CD4-positive, alpha-beta T cell treated with Interferon gamma for 1 hour (primary cell): ENCODE measurements at regions not wholly inside any gene's neighbourhood (a gene's known extent, or its start where the extent isn't known, plus 50 kb on each side); places are given as distances from the start of the nearest gene placed in this dataset.

Experiments used
- DNase-seq: peaks from one replicate; pipeline ENCODE4 v3.0.0-alpha.2; 2020

DNA sequence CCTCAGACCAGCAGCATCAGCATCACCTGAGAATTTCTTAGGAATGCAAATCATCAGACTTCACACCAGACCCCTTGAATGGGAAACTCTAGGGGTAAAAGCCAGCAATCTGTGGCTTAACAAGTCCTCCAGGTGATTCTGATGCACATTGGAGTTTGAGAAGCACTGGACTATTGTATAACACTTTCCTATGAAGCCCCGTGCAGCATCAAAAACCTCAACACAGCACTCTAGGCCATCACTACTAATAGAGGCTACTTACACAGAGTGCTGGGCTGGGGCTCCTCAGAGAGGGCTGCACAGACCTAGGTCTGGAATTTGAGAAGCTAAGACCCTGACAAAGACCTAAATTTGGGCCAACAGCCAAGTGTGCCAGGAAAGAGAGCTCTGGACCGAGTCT, 95.7 kb upstream of the ARAP3 start:
- DNase-seq = no peak

DNA sequence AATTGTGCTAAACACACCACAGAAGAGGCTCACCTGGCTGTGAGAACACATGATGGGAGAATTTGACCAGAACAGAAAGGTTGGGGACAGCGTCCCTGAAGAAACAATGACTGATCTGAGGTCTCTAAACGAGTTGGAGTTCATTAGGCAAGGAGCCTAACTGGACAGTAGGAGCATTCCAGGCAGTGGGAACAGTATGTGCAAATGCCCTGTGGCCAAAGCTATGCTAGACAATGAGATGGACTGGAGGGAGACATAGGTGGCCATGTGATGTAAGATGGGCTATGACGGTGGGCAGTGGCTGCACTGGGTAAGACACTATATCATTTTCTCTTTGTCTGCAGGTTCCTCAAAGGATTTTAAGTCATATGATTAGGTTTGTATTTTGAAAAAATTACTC, 95.1 kb upstream of the ARAP3 start:
- no peak for DNase-seq

DNA sequence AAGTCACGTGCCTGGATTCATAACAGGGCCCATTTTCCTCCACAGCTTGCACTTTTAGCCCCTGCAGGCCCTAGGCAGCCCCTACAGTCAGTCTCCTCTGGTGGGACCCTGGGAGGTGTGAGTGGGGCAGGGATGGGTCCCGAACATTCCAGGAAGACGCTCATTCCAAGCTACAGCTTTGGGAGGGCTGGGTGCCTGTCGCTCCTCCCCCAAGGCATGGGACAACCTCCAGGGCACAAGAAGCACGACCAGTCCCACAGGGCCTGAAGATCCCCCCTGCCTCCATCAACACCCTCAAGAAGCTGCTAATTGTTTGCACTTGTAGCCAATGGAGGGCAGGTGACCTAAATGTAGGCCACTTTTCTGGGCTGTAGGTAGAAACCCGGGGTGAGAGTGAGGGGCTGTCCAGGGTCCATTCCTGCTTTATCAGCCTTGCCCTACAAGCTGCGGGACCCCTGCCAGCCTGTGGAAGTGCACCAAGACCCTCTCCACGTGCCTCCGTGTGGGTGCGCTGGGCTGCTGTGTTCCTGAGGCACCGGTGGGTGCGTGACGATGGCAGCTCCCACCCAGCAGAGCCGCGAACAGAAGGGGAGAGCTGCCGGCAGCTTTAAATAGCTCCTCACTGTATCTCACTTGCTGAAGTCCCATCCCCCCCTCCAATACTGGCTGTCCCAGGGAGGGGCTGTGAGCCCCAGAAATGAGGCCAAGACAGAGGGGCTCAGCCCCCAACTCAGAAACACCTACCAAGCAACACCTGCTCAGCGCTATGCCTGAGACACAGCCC, 91.9 kb upstream of the ARAP3 start:
- DNase-seq = no peak

DNA sequence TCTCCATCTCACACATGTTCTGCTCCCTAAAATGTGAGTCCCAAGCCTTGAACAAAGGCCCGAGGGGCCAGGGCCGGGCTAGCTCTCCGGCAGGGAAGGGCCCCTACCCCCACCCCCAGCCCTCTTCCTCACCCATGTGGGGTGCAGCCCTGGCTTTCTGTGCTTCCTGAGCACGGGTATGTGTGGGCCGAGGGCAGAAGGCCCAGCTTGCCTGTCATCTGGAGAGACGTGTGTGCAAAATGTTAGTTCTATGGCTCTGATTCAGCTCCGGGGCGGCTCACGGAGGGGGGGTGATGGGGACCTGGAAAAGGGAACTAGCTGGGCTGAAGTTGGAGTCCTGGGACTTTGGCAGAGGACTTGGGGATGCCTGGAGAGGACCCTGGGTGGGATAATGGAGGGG, 90.3 kb upstream of the ARAP3 start:
- no peak for DNase-seq

- DNase-seq = no peak
These were observed 89.5 kb upstream of the ARAP3 start for GRCh38 chr5:141771562-141771961.

DNA sequence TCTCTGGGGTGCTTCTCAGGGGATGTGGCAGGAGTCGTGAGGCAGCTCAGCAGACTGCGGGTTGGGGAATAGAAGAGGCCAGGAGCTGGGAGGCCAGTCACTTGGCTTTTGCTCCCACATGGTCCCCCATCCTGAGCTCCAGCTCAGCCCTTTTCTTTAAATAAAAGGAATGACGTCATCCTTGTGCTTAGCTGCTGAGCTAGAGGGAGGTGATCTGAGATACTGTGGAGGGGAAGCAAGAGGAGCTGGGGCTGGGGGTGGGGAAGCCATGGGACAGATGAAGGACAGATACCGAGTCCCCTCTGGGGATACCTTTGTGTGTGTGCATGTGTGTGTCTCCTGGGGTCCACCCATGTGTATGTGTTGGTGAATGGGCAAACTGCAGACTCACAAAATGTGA, 89.0 kb upstream of the ARAP3 start:
- DNase-seq = no peak

DNA sequence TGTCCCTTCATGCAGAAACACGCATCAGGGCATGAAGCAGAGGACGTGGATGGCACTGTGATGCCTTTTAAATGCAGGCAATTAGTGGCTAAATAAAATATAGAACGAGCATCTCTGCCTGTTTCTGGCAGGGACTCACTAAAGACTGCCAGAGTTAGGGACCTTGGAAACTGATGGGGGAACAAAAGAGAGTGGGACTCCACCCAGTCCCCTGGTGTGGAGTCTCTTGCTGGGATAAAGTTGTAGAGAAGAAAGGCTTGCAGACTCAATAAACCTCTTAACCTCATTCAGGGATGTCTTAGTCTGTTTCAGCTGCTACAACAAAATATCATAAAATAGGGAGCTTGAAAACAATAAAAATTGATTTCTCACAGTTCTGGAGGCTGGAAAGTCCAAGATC, 87.6 kb upstream of the ARAP3 start:
- DNase-seq = no peak

GRCh38 chr5:141767671-141768070, 85.6 kb upstream of the ARAP3 start:
- no peak for DNase-seq

GRCh38 chr5:141765896-141766551, 84.0 kb upstream of the ARAP3 start:
- no peak for DNase-seq

DNA sequence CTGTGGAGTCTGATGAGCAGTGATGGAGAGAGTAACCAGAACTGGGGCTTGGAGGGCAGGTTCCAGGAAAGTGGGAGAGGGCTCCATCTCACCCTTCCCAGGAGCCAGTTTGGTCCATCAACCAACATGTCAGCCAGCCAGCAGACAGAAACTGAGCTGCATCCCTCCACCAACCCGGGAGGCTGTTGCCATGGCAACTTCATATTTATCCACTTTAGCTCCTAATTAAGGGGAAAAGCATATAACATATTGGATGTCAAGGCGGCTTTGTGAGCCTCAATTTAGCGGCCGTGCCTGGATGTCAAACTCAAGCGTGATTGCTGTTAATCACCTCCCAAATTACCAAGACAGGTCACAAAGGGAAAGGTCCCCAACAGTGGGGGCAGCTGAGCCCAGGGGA, 81.5 kb upstream of the ARAP3 start:
- DNase-seq = no peak

- DNase-seq = no peak
These were observed 80.8 kb upstream of the ARAP3 start for GRCh38 chr5:141762790-141763368.

DNA sequence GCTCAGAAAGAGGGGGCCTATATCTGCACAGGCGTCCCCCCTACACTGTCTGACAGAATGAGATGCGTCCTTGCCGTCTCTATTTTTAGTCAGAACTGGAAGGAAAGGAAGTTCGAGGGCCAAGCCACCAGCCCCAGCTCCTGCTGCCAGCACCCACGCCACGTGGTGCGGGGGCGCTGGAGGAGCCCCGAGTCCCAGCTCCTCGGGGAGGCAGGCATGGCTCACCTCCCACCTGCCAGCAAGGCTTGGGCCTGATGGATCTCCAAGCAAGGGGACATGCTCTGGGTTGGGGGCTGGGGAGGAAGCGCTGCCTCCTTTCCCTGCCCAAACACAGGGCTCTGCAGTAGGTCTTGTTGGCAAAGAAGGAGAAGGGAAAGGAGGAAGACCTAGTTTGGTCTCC, 80.3 kb upstream of the ARAP3 start:
- DNase-seq = no peak

DNA sequence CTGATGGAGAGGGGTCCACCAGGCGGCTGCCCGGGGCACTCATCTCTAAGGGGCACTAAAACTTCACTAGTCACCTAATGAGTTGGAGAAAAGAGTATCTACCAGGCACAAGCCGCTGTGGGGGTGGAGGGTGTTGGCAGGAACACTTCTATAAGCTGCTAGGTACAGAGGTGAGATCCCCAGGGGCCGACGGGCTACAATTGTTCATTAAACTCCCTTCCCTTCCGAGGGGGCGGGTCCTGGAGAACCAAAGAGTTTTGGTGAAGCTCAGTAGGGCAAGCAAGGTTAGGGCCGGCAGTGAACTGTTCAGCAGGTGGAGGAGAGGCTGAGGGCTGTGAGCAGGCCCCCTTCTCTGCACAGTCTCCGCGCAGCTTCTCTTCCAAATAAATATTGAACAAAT, 78.7 kb upstream of the ARAP3 start:
- no peak for DNase-seq

- no peak for DNase-seq
These were observed 78.2 kb upstream of the ARAP3 start for GRCh38 chr5:141760193-141760592.

DNA sequence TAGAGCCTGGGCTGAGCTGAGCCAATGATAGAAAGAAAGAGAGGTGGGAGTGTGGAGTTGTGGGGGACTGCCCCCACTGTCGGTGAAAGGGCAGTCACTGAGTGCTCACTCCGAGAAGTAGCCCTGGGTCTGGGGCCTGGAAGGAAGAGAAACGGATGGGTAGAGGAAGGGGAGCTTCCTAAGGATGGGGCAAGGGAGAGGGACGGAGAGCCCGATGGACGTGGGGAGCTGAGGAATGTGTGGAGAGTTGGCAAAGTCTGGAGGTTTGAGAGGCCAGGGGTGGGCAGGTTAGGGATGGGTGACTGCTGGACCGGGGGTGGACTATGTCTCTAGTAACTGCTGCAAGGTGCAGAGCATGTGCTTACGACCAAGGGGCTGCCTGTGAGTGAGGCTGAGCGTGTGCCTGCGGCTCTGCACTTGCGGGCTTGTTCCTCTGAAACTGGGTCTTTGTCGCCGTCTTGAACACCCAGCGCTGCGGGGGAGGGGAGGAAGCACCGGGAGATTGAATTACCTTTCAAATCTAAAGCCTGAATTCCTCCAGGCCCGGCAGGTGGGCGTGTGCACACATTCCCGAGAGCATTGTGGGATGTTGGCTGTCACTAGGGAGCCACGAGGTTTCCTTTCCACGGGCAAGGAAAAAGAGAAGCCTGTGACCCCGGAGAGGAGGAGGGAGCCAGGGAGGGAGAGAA, 76.4 kb upstream of the ARAP3 start:
- no peak for DNase-seq

GRCh38 chr5:141757402-141757801, 75.4 kb upstream of the ARAP3 start:
- no peak for DNase-seq

DNA sequence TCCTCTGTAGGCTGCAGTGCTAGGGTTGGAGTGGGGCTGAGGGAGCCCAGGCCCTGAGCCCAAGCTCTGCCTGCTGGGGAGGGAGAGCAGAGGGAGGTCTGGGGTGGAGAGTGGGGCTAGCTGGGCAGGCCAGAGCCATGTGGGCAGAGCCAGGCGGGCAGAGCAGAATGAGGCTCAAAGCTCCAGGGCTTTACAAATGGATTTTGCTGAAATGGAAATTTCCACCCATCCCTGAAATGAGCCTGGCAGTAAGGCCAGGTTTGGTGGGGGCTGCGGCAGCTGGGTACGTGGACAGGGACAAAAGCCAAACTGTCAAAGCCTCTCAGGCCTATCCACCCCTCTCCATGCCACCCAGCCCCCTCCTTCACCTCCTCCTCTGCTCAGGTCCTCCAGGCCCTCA, 74.2 kb upstream of the ARAP3 start:
- no peak for DNase-seq

DNA sequence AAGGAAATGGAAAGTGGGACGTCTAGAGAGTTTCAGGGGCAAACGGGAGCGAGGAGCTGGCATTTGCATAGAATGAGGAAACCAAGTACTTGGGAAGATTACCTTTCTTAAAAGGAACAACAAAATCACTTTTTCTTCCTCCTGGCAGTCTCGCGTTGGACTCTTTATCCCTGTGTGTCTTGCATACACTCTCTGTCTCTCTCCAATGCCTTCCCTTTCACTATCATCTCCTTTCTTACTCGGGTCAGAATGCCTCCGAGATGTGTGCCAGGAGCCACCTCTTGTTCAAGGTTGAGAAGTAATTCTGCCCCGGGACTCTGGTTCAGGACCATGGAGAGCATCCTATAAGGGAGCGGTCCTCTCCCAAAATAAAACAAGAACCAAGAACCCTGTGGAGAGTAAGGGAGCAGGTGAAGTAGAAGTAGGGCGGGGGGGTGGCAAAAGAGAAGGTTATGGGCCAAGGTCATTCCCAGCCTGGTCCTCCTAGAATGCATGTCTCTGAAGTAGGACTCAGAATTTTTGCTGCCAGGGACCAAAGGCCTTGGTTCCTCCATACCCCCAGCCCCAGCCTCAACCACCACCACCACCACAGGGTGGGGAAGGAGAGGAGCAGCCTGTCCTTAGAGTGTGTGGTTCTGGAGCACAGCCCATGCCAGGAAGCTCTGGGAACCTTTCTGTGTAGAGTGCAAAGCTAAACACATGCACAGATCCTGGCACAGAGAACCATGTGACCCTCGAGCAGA, 72.1 kb upstream of the ARAP3 start:
- DNase-seq = no peak

DNA sequence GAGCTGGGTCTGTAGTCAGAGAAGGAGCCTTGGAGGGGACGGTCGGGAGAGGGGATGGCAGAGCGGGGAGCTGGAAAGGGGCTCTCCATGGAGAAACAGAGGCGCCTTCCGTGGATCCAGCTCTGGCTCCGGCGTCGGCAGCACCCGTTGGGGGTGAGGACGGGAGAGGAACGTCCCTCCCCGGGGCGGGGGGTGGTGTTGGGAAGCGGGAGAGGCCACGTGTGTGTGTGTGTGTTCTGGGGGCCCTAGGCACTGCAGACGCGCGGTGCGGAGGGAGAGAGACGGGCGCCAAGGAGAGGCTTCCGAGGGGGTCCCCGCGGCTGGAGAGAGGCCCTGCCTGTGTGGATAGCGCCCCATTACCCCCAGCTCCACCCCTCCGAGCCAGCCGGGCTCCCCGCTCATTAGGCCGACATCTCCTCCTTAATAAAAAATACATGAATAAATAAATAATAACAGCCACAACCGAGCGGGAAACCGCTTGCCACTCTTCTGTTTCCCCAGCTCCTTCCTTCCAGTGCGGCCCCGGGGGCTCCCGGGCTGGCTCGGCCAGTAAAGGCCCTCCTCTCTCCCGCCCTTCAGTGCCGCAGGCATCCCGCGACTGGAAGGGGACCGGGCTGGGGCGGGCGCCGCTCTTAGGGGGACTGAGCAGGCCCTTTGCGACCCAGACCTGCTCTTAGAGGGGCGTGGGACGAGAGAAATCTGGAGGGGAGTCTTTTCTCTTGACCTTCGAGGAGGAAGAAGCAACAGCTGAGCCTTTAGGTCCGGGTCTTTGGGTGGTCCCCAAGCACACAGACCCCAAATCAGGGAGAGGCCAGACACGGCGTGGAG, 71.3 kb upstream of the ARAP3 start:
- DNase-seq = no peak

DNA sequence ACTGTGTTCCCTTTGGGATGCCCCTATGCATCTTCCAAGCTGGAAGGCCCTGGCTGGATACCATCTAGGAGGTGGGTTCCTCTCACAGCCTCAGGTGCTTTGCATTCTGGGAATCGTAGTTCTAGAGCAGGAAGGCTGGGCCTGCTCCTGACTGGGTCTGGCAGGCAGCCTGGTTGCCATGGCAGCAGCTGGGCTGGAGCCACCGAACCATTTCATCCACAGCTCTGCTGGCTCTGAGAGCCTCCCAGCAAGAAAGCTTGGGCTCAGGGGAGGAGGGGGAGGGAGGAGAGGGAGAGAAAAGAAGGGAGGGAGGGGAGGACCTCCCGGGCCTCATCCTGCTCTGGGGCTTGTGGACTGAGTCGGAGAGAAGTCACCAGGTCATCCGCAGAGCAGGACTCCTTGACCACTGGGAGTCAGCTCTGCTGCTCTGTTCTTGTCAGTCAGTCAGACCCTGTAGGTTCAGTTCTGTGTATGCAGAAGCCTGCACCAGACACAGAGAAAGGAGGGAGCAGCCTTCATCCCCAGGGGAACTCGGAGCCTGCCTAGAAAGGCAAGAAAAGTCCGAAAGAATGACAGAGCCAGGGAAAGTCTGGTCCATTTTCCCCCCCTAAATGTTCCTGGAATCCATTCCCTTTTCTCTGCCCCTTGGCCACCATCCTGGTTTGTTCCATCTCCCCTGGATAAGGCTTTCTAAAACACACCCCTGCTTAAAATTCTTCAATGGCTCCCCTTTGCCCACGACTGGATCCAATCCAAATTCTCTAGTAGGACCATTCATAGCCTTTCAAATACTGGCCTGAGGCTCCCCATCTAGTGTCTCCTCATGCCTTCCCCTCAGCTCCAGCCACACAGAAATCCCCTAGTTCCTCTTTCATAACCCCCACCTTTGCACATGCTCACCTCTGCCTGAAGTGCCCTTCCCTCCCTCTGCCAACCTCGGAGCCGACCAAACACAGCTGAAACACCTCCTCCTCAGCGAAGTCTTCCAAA, 65.4 kb upstream of the ARAP3 start:
- peak; percentile 39 for DNase-seq

DNA sequence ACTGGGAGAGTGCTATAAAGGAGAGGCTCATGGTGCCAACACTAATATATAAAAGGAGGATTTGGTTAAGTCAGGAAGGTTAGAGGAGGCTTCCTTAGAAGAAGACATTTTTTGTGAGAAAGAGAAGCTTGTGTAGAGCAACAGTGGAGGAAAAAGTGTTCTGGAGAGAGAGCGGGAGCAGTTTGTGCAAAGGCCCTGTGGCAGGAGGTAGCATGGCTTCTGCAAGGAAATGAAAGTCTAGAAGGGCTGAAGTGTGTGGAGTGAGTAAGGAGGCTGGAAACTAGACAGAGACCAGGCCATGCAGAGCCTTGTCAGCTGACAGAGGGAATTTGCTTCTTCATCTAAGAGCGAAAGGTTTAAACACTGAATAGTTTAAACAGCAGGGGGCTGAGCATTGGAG, 64.4 kb upstream of the ARAP3 start:
- DNase-seq = no peak
